Putamen (tissue), 1 donor: ENCODE measurements at regions not wholly inside any gene's neighbourhood (a gene's known extent, or its start where the extent isn't known, plus 50 kb on each side); places are given as distances from the start of the nearest gene placed in this dataset.

Source experiments
- DNase-seq: peaks from one replicate; pipeline ENCODE4 v3.0.0-alpha.2; 2016; ENCODE audit warnings: low spot score

DNA sequence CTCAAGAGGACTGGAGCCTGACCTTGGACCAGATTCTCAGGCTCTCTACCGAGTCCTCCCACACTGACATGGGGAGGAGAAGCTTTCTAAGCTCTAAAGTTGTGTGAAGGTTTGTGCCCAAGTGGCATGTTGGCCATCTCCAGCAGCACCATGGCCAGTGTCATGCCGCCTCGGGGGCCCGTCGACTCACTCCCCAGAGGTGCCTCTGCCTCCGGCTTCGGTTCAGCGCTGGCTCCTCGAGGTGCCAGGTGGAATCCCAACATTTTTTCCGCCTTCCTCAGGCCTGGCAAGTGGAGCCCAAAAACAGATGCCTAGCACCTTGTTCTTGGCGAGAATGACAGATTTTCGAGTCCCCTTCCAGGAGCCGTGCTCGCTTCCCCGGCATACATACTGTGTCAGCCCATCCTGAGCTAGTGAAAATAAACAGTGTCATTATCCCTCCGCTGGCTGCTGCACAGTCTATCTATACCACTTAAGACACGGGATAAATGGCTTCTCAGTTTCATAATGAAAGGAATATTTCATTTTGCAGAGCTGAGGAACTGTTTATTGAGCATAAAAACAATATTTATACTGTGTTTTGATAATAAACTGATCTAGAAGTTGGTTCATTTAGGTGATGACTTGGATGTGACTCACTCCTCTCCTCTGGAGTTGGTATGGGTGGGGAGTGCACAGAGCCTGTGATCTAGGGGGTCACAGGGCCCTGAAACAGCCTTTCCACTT lies 328.5 kb upstream of the TLE3 start:
- no peak for DNase-seq

DNA sequence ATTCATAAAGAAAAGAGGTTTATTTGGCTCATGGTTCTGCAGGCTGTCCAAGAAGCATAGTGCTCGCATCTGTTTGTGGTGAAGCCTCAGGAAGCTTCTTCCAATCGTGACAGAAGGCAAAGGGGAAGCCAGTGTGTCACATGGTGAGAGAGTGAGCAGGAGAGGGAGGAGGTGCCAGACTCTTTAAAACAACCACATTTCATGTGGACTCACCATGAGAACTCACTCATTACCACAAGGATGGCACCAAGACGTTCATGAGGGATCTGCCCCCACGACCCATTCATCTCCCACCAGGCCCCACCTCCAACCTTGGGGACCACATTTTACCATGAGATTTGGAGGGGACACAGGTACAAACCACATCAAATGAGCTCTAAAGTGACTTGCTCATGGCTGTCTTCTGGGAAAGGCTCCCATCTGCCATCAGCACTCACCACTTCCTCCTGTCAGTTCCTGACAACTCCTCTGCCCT lies 327.3 kb upstream of the TLE3 start:
- DNase-seq = no peak

DNA sequence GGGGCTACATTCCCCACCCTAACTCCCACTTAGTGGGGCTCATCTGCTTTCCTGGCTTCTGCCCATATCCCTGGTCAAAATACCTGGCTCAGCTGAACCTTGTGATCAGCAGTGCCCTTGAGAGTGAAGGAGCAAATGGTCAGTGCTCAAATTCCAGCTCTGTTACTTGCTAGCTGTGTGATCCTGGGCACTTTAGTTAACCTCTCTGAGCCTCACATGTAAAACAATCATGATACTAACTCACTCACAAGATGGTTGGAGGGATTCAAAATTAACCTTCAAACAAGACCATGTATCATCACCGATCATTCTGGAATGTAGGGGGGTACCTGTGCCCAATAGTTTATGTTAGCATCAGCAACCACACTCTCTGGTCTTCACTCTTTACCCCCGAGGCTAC lies 325.6 kb upstream of the TLE3 start:
- no peak for DNase-seq

DNA sequence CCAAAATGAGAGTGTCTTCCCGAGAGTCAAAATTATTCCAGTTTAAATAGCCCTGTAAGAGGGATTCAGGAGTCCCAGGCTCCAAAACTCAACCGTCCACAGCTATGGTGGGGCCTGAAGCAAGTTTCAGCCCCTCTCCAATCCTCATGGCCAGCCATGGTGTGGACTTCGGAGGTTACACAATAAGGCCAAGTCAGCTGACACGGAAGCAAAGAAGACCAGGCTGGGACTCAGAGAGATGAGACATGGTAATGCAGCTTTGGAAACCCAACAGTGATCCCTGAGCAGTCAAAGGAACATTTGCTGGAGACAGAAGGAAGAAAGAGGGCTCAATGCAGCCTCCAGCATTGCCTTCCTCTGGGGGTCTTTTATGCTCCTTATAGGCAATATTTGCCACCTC lies 324.6 kb upstream of the TLE3 start:
- no peak for DNase-seq

DNA sequence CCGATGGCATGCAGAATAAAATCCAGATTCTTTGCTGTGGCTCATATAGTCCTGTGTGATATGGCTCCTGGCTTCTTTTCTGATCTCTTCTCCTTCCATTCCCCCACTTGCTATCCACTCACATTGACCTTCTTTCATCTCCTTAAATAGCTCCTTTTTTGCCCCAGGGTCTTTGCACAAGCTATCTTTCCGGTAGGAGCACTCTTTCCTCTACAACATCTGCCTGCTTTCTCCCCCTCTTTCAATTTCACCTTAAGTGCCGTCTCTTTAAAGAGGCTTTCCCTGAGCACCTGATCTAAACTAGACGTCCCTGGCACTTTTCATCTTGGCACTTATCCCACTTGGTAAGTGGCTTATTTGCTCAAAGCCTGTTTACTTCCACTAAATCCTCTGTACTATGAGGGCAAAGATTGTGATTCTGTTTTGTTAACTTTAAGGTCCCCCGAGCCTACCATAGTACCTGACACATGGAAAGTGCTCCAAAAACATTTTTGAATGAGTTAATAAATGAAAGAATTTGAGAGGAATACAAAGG lies 323.3 kb upstream of the TLE3 start:
- DNase-seq = no peak

DNA sequence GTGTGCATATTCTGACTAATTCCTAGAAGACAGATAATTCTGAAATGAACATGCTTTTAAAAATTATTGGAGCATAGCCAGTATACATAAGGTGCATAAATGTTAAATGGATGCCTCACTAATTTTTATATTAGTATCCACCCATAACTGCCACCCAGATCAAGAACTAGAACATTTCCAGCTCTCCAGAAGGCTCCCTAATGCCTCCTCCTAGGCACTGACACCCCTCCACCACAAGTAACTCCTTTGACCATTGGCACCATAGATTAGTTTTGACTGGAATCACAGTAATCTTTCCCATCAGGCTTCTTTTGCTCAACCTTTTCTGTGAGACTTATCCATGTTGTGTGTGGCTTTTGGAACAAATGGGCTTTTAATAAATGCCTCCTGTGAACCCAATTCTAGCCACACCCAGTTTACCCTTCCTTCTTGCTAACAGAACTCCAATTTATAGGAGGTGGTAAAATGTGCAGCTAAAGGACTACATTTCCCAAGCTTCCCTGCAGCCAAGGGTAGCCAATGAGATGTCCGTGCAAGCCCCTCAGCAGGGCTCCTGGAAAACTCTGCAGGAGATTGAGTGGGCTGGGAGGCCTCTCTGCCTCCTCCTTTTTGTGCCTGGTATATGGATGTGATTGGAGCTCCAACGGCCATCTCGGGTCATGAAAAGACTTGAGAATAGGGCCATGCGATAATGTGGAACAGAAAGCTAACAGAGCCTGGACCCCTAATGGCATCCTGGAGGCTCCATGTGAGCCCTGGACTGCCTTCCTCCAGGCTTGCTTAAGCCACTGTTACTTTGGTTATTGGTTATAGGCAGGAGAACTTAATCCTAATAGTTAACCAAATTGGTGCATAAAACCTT lies 322.6 kb upstream of the TLE3 start:
- no peak for DNase-seq

DNA sequence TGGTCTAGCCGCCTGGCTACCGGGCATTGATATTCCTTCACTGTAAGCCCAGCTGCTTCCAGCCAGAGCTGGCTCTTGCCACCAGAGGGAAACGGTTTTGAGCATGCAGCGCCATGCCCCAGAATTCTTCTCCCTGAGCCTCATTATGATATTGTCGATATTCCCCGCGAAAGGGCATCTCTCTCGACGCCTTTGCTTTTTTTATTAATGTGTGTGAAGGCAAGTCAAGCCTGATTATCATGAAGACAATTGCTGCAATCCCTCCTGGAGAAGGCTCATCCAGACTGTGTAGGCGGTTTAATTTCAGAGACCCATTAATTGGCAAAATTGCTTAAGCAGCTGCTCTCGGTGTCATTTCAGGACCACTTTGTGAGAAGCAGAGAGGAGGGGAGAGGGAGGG lies 321.2 kb upstream of the TLE3 start:
- DNase-seq = no peak

DNA sequence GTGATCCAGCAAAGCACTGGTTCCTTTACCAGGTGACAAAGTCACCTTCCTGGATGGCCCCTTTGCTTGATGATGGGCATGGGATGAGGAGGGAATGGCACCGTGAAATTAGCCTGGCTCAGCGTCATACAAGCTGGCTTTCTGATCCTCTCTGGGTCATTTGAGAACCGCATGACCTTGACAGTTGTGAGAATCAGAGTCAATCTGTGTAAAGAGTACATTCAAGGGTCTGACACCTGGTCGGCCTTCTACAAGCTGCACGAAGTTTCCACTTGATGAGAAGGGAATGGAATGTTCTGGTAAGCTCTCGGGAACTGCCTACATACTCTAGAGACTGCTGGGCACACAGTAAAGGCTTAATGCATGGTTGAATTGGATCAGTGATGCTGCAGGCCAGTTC lies 319.8 kb upstream of the TLE3 start:
- DNase-seq = no peak

DNA sequence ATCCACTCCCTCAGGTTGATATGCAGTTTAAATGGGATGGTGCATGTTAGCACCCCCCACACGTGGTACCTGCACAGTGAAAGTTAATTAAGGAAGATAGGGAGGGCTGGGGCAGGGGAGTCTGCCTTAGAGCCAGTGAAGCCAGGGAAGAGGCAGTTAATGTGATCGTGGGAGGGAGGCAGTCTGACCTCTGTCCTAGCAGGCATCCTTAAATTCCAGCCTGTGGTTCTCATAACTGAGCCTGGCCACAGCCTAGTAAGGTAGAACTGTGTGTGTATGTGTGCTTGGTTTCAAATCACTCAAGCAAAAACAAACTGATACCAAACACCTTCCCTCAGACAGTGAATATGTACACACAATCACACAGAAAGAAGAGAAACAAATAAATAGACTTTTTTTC lies 319.1 kb upstream of the TLE3 start:
- no peak for DNase-seq

DNA sequence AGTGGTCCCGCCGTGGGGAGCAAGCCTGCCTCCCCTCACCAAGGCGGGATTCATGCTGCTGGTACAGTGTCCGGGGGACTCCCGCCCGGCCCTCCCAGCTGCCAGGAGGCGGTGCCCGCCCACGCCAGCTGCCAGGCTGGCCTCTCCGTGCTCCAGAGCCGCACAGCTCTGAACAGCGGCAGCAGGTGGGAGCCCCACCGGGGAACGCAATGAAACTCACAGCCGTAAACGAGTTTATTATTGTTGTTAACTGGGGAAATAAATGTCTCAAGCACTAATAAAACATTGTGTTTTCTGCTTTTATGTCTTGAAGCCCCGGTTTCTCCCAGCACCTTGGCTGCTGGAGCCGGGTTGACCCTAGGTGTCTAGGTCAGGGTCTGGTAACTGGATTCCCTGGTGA lies 317.7 kb upstream of the TLE3 start:
- no peak for DNase-seq

DNA sequence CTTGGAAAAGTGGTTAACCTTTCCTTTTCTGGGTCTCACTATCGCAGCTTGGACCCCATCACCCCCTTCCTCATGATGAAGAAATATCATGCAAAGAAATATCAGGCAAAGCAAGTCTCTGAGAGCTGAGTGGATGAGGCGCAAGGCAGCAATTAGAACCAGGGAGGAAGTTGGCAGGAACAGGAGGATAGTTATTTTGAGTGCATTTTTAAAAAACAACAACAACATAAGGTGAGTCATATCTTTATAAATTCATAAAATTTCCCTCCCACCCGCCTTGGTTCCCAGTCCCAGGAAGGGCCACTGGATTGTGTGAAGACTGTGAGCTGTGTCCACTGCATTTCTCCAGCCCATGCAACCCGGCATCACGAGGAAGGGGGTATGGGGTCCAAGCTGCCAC lies 316.9 kb upstream of the TLE3 start:
- no peak for DNase-seq

DNA sequence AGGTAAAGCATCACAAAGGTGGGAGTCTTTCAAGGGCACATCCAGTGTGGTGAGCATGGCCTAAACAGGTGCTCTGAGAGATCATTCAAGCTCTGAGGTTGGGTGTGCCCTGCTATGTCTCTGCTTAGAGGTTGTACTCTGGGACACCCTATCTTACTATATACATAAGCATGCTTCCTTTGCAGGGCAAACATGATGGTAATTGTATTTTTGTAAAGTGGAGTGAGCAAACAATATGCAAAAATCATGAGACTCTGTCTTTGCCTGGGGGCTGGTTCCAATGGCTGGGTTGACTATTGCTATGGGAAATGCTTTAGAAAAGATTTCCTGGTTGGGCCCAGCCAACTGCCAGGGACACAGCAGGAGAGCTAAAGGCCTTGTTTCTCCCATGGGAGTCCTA lies 315.1 kb upstream of the TLE3 start:
- DNase-seq = no peak

DNA sequence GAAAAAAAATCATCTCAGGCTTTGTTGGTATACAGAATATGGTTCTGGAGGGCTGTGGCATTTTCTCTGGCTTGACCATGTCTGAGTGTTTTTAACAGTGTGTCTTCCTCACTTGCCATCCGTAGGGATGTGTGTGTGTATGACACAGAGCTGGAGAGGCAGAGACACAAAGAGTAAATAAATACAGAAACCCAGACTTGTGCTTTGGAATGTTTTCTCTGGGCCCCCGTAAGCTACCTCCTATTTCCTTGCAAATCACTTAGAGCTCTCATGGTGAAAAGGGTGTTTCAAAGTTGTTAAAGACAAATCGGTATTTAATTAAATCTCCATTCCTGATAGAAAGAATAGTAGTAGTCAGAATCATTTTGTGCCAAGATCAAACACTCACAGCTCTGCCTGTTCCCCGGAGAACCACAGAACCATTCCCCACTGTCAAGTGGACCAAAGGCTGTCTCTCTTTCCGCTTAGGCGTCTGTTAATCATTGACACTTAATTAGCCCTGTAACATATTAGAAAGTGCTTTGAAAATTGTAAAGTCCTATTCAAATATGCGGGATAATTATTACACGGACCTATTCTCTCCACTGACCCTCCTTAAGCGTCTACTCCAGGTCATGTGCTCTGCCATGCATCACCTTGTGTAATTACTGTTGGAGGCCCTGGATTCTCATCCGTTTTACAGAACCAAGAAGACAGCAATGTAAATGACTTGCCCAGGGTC lies 313.6 kb upstream of the TLE3 start:
- no peak for DNase-seq

DNA sequence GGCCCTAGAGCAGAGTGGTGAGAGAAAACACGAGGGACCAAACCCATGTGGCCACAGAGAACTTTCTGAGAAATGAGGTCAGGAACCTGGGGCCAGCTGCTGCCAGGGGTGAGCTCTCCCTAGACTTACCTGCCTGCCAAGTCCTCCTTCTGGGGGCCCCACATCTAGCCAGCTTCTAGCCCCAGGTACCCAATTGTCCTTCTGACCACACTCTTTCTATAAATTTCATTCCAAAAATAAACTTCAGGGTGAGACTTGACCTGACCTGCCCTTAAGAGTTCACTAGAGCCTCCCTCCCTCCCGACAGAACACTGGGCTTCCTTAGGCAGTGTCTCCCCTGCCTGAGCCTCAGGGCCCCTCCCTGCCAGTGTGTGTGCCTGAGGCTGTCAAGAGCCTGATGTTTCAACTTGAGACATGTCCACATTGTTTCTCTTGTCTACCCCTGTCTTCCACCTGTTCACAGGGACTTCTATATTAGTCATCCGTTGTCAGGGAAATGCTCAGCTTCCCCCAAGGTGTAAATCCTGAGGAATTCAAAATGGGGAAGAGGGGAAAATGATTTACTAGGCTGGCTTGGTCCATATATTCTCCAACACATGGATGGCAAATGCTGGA lies 312.8 kb upstream of the TLE3 start:
- DNase-seq = no peak

DNA sequence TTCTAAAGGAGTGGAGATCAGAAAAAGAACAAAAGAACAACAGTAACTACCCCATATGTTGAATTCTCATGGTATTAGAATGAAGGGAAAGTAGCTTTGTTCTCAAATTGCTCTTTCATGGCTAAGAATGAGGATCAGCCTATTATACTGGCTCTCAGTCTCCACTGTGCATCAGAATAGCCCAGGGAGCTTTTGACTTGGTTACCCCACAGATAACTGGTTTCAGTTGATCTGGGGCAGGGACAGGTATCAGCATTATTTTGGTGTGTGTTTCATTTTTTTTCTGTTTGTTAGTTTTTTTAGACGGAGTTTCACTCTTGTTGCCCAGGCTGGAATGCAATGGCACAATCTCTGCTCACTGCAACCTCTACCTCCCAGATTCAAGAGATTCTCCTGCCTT lies 311.7 kb upstream of the TLE3 start:
- no peak for DNase-seq

DNA sequence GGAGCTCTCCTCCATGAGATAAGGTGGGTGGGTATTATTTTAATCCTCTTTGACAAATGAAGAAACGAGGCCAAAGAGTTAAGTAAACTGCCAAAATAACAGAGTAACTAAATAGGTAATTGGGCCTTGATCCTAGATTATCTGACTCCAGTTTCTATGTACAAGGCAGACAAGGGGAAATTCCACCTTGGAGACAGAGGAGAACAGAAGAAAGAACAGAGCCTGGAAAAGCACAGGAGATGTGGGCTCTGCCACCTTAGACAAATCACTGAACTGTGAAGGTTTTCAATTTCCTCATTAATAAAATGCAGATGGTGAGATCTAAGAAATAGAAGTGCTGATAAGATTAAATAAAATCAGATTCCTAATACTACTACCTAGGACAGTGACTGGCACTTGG lies 310.2 kb upstream of the TLE3 start:
- no peak for DNase-seq

DNA sequence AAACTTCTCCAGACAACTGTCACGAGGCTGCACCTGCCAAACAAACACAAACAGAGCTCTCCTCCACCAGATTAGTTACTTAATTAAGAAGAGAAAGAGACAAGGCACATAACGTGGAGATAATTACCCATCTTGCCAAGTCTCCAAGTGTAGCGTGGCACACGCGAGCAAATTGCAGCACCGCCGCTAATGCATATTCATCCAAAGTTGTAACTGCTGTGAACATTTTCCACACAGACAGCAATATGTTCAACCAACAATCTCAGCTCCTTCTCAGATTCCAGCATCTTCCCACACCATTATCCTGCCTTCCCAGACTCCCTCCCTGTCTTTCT lies 309.6 kb upstream of the TLE3 start:
- no peak for DNase-seq

DNA sequence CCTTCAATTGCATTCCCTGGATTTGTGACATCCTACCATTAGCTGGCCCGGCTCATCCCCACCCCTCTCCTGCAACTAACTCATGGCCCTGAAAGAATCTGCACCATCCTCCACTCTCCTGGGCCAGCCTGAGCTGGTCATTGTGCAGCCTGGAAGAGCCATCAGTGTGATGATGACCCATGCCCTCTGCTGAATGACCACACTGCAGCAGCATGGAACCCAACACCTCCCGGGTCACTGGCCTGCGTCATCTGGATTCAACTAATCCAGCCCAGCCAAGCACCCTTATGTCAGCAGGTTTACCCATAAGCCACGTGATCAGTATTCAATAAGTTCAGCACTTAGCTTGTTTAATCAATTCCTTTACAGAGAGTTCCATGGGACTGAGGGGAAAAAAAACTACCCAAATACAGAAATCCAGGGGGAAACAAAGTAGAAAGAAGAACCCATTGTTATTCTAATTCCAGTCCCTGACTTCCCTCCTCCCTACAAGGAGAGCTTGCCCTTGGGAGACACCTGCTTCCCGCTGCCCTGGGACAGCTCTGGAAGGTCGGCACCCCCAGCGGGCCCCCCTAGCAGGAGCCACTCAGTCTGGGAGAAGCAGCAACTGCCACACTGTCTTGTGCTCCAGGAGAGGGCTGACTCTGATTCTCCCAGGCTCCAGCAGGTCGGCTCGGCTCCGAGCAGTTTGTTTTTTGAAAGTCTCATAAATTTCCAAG lies 309.1 kb upstream of the TLE3 start:
- no peak for DNase-seq

DNA sequence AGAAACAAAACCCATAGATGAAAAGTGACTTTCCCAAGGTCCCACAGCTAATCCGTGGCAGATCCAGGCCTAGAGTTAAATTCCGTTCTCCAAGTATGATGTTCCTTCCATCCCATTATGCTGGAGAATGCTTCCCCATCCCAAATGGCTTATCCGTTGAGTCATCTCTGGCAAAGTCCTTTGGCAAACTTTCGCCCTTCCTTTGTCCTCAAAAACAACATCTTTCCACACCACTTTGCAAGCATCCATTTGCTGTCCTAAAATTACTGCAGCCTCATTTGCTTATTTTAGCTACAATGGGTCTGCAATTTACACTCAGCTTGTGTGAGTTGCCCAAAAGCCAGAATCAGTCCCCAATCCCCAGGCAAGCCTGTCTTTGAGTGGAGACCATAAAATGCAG lies 304.0 kb upstream of the TLE3 start:
- DNase-seq = no peak

DNA sequence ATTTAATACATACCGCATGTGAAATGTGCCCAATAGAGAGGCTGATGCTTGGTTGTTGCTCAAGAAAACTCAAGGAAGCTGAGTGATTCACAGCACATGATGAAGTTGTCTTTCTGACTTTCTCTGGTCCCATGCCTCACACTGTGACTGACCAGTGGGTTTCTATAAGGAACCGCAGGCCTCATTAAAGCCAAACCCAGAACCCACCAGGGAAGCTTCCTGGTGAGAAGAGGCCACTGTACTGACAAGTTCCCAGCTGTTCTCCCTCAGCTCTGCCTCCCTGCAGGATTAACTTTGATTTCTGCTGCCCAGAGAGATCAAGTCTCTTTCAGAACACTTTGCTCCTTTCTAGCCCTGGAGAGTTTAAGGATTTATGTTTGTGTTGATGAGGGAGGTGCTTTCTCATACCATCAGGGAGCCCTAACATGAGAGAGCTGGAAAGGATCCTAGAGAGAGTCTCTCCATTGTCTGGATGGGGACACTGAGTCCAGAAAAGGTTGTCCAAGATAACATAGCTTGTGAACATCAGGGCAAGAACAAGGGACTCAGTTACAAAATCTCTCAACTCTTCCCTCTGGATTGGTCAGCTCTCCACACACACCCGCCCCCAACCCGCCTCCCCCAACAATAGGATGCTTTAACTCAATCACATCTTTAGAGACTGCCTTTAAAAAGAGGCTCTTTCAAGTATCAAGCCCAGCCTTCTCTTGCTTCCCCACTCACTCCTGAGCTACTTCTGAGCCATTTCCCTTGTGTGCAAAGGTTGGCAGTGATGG lies 303.2 kb upstream of the TLE3 start:
- DNase-seq = no peak

DNA sequence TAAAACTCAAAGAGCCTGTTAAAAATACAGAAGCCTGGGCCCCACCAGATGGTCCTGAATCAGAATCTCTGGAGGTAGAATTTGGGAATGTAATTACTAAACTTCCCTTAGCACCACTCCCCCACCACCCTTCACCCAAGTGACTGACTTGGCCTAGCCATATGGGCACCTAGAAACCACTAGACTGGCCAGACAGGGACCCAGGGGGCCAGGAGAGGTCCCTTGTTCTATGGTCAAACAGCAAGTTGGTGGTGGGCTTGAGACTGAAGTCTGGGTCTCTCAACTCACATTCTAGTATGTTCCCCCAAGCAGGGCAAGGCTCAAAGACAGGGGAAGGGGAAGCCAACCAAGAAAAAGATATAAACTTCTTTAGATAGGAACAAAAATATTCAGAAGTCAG lies 301.5 kb upstream of the TLE3 start:
- DNase-seq = no peak
